GM12892 (cell line): ENCODE measurements at regions not wholly inside any gene's neighbourhood (a gene's known extent, or its start where the extent isn't known, plus 50 kb on each side); places are given as distances from the start of the nearest gene placed in this dataset.

Source experiments
- POLR2A ChIP-seq: IDR thresholded peaks from 2 replicates; pipeline ENCODE4 v1.6.1; 2011; ENCODE audit warnings: low read depth, low read length, control low read depth
- POLR2AphosphoS5 ChIP-seq: IDR thresholded peaks from 2 replicates; pipeline ENCODE4 v1.6.1; 2011; ENCODE audit warnings: low read depth, low read length, control low read depth

- TF ChIP-seq POLR2A (no peak), POLR2AphosphoS5 (no peak)
Measured at GRCh38 chr1:192522673-192523072, 52.9 kb upstream of the RGS1 start.
